ENCODE measurements at regions not wholly inside any gene's neighbourhood (a gene's known extent, or its start where the extent isn't known, plus 50 kb on each side); places are given as distances from the start of the nearest gene placed in this dataset.

DNA sequence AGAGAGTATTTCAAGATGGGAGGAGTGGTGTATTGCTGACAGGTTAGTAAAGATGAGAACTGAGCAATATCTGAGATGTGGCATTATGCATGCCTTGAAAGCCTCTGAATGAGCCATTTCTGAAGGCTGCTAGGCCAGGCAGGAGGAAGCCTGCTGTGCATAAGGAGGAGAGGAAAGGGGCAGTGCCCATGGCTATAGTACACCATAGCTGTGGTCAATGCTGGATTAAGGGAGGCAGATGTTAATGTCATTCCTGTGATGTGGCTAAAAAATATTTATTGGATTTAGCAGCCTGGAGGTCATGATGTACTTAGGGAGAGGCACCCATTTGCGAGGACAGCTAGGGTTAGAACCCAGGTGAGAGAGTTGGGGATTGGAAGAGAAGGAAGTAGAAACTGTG is 130.0 kb upstream of the LNX1 start:
- Histone ChIP-seq H3K36me3 (ENCODE audit: control insufficient read depth in 2 of 2, insufficient read depth in 2 of 2, low read length in 1 of 2) (no peaks in the 10 kb centered on the region), H3K27ac (ENCODE audit: low read depth in 2 of 2, low read length in 1 of 2) (no peak overlapping the region), H3K27me3 (ENCODE audit: control insufficient read depth in 1 of 2, insufficient read depth in 2 of 2, low read length in 2 of 2) (no peaks in the 10 kb centered on the region), H3K9me3 (ENCODE audit: control insufficient read depth in 2 of 2, insufficient read depth in 1 of 2, low read depth in 1 of 2, low read length in 1 of 2) (no peaks in the 10 kb centered on the region), H3K4me3 (ENCODE audit: low read depth in 1 of 2, low read length in 2 of 2) (no peak overlapping the region), H3K4me1 (ENCODE audit: control insufficient read depth in 2 of 2, insufficient read depth in 2 of 2, low read length in 1 of 2) (no peaks in the 10 kb centered on the region)
- WGBS, 2 donors: 87 to 88% methylated on average over 1 of the region's 1 CpG

DNA sequence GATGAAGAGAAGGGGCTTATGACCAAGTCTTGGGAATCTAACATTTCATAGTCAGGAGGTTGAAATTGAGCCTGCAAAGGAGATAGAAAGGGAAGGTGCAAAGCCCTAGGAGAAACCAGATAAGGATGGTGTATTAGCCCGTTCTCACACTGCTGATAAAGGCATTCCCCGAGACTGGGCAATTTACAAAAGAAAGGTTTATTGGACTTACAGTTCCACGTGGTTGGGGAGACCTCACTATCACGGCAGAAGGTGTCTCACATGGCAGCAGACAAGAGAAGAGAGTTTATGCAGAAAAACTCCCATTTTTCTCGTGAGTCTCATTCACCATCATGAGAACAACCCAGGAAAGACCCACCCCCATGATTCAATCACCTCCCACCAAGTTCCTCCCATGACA is 129.5 kb upstream of the LNX1 start:
- no peak overlapping the region for H3K4me3 ChIP-seq (ENCODE audit: low read depth in 1 of 2, low read length in 2 of 2)
- H3K27me3 ChIP-seq (ENCODE audit: control insufficient read depth in 1 of 2, insufficient read depth in 2 of 2, low read length in 2 of 2): no peaks in the 10 kb centered on the region
- WGBS, 2 donors: 79 to 80% methylated on average over 5 of the region's 5 CpGs
- H3K4me1 ChIP-seq (ENCODE audit: control insufficient read depth in 2 of 2, insufficient read depth in 2 of 2, low read length in 1 of 2): no peaks in the 10 kb centered on the region
- H3K36me3 ChIP-seq (ENCODE audit: control insufficient read depth in 2 of 2, insufficient read depth in 2 of 2, low read length in 1 of 2): no peaks in the 10 kb centered on the region
- H3K27ac ChIP-seq (ENCODE audit: low read depth in 2 of 2, low read length in 1 of 2): no peak overlapping the region
- no peaks in the 10 kb centered on the region for H3K9me3 ChIP-seq (ENCODE audit: control insufficient read depth in 2 of 2, insufficient read depth in 1 of 2, low read depth in 1 of 2, low read length in 1 of 2)

DNA sequence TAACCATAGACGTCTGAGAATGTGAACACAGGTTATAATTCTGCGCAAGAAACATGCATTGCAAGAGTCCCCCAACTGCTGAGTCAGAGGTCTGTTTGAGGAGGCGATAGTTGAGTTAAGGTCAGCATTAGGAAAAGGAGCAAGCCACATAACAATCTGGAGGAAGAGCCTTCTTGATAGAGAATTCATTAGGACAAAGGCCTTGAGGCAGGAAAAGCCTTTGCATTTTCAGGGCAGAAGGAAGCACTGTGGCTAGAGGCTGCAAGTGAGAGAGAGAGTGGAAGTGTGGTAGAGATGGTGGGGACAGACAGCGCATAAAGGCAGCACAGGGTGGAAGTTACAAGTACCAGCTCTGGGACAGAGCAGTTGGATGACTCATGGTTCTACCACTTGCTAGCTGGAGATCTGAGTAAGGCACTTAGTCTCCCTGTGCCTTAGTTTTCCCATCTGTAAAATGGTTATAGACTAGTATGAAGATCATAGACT is 125.8 kb upstream of the LNX1 start:
- H3K9me3 ChIP-seq (ENCODE audit: control insufficient read depth in 2 of 2, insufficient read depth in 1 of 2, low read depth in 1 of 2, low read length in 1 of 2): no peaks in the 10 kb centered on the region
- WGBS, 2 donors: 61 to 68% methylated on average over 4 of the region's 4 CpGs
- no peak overlapping the region for H3K27ac ChIP-seq (ENCODE audit: low read depth in 2 of 2, low read length in 1 of 2)
- H3K4me3 ChIP-seq (ENCODE audit: low read depth in 1 of 2, low read length in 2 of 2): no peak overlapping the region
- no peaks in the 10 kb centered on the region for H3K36me3 ChIP-seq (ENCODE audit: control insufficient read depth in 2 of 2, insufficient read depth in 2 of 2, low read length in 1 of 2)
- H3K4me1 ChIP-seq (ENCODE audit: control insufficient read depth in 2 of 2, insufficient read depth in 2 of 2, low read length in 1 of 2): no peaks in the 10 kb centered on the region
- no peaks in the 10 kb centered on the region for H3K27me3 ChIP-seq (ENCODE audit: control insufficient read depth in 1 of 2, insufficient read depth in 2 of 2, low read length in 2 of 2)

DNA sequence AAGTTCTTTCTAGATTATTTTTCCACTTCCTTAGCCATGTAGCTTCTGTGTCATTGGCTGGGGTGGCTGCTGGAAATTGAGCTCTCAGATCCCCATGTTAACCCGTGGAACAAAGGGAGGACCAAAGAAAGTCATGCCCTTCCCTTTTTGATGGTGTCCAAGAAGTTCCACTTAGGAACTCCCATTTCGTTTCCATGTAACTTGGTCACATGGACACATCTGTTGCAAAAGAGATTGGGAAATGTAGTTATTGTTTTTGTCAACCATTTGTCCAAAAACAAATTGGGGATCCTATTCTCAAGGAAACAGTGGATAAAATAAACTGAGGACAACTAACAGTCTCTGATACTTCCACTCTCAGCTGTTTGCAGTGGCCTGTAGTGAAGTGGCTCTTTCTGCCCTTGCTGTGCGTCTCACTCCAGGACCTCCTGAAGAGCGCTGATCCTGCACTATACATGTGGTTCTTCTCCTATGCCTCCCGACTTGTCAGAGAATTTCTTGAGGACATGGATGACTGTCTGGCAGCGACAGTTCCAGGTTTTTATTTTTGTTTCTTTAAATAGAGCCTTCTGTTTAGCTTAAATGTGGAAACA is 125.3 kb upstream of the LNX1 start:
- no peak overlapping the region for H3K4me3 ChIP-seq (ENCODE audit: low read depth in 1 of 2, low read length in 2 of 2)
- H3K9me3 ChIP-seq (ENCODE audit: control insufficient read depth in 2 of 2, insufficient read depth in 1 of 2, low read depth in 1 of 2, low read length in 1 of 2): no peaks in the 10 kb centered on the region
- no peaks in the 10 kb centered on the region for H3K36me3 ChIP-seq (ENCODE audit: control insufficient read depth in 2 of 2, insufficient read depth in 2 of 2, low read length in 1 of 2)
- 77 to 80% methylated on average over 6 of the region's 6 CpGs for WGBS, 2 donors
- H3K27me3 ChIP-seq (ENCODE audit: control insufficient read depth in 1 of 2, insufficient read depth in 2 of 2, low read length in 2 of 2): no peaks in the 10 kb centered on the region
- H3K27ac ChIP-seq (ENCODE audit: low read depth in 2 of 2, low read length in 1 of 2): no peak overlapping the region
- H3K4me1 ChIP-seq (ENCODE audit: control insufficient read depth in 2 of 2, insufficient read depth in 2 of 2, low read length in 1 of 2): no peaks in the 10 kb centered on the region

DNA sequence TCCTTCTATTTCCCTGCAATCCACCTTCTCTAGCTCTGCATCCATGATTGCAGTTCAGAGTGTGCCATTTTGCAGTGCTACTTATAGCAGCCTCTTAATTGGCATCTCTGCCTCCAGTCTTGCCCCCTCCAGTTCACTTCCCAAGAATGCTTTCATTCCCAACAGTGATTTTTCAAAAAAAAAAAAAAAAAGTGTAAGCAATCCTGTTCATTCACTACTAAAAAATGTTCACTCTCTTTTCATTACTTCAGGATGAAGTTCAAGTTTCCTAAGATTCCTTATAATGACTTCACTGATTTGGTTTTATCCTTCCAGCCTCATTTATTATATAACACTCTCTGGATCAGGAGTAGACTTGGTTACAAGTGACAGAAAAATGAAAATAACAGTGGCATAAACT is 124.7 kb upstream of the LNX1 start:
- Histone ChIP-seq H3K27ac (ENCODE audit: low read depth in 2 of 2, low read length in 1 of 2) (no peak overlapping the region), H3K36me3 (ENCODE audit: control insufficient read depth in 2 of 2, insufficient read depth in 2 of 2, low read length in 1 of 2) (no peaks in the 10 kb centered on the region), H3K27me3 (ENCODE audit: control insufficient read depth in 1 of 2, insufficient read depth in 2 of 2, low read length in 2 of 2) (no peaks in the 10 kb centered on the region), H3K4me1 (ENCODE audit: control insufficient read depth in 2 of 2, insufficient read depth in 2 of 2, low read length in 1 of 2) (no peaks in the 10 kb centered on the region), H3K4me3 (ENCODE audit: low read depth in 1 of 2, low read length in 2 of 2) (no peak overlapping the region), H3K9me3 (ENCODE audit: control insufficient read depth in 2 of 2, insufficient read depth in 1 of 2, low read depth in 1 of 2, low read length in 1 of 2) (no peaks in the 10 kb centered on the region)

DNA sequence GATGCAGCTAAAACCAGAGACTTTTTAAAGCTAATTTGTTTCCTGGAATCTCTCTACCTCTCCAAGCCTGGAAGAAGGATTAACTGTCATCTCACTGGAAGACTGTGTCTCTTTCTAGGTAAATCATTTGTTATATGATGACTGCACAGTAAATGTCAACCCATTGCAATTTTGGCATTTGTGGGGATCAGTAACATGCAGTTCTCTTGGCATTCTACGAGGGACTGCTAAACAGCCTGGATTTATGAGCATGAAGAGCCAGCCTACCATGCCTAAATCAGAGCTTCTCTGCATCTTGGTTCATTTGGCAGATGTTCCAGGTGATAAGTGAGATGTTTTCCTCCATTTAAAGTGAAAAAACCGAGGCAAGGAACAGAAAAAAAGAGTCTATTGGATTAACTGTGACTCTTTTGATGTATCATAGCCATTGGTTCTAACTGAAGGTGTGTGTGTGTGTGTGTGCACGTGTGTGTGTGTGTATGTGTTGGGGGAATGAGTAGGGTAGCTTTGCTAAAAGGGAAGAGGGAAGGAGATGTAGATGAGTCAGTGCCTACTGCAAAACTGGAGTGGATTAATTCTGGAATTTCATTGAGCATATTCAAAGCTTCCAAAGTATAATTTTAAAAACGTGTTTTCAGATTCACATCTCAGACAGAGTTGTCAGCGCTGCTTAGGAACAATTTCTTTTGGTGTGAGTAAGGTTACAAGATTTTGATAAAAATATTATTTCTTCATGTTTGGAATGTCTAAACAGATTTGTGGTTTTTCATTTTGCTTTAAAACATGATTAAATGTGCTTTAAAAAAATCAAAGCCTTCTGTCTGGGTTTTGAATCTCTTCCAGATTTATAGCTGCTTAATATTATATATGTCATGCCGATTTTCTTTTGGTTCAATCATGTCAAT is 123.2 kb upstream of the LNX1 start:
- Histone ChIP-seq H3K9me3 (ENCODE audit: control insufficient read depth in 2 of 2, insufficient read depth in 1 of 2, low read depth in 1 of 2, low read length in 1 of 2) (no peaks in the 10 kb centered on the region), H3K4me1 (ENCODE audit: control insufficient read depth in 2 of 2, insufficient read depth in 2 of 2, low read length in 1 of 2) (no peaks in the 10 kb centered on the region), H3K4me3 (ENCODE audit: low read depth in 1 of 2, low read length in 2 of 2) (no peak overlapping the region), H3K36me3 (ENCODE audit: control insufficient read depth in 2 of 2, insufficient read depth in 2 of 2, low read length in 1 of 2) (no peaks in the 10 kb centered on the region), H3K27me3 (ENCODE audit: control insufficient read depth in 1 of 2, insufficient read depth in 2 of 2, low read length in 2 of 2) (no peaks in the 10 kb centered on the region), H3K27ac (ENCODE audit: low read depth in 2 of 2, low read length in 1 of 2) (no peak overlapping the region)
- 56 to 66% methylated on average over 6 of the region's 6 CpGs for WGBS, 2 donors

DNA sequence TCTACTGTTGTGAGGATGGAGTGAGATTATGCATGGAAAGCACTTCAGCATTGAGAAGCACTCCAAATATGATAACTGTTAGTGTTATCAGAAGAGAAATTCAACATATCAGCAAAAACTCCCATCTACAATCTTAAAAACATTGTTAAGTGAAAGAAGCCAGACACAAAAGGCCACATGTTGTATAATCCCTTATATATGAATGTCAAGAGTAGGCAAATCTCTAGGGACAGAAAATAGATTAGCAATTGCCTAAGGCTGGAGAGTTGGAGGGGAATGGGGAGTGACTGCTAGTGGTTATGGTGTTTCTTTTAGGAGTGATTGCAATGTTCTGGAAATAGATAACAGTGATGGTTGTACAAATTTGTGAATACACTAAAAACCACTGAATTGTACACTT is 122.5 kb upstream of the LNX1 start:
- H3K27me3 ChIP-seq (ENCODE audit: control insufficient read depth in 1 of 2, insufficient read depth in 2 of 2, low read length in 2 of 2): no peaks in the 10 kb centered on the region
- no peaks in the 10 kb centered on the region for H3K9me3 ChIP-seq (ENCODE audit: control insufficient read depth in 2 of 2, insufficient read depth in 1 of 2, low read depth in 1 of 2, low read length in 1 of 2)
- no peak overlapping the region for H3K27ac ChIP-seq (ENCODE audit: low read depth in 2 of 2, low read length in 1 of 2)
- no peaks in the 10 kb centered on the region for H3K4me1 ChIP-seq (ENCODE audit: control insufficient read depth in 2 of 2, insufficient read depth in 2 of 2, low read length in 1 of 2)
- no peak overlapping the region for H3K4me3 ChIP-seq (ENCODE audit: low read depth in 1 of 2, low read length in 2 of 2)
- H3K36me3 ChIP-seq (ENCODE audit: control insufficient read depth in 2 of 2, insufficient read depth in 2 of 2, low read length in 1 of 2): no peaks in the 10 kb centered on the region

DNA sequence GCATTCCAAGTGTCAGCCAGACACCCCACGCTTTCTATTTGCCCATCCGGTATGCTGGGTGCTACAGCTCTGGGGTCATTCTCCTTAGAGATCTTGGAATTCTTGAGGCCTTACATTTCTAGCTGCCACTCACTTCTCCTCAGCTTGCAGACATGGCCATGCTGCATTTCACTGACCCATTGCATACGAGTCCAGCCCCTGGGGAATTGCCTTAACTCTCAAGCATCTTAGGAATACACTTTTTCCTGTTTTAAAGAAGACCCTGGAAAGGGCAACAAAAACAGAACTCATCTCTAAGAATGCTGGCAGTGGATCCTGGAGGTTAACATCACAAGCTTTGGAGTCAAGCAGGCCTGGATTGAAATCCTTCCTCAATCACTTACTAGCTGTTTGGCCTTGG is 122.0 kb upstream of the LNX1 start:
- H3K9me3 ChIP-seq (ENCODE audit: control insufficient read depth in 2 of 2, insufficient read depth in 1 of 2, low read depth in 1 of 2, low read length in 1 of 2): no peaks in the 10 kb centered on the region
- H3K4me1 ChIP-seq (ENCODE audit: control insufficient read depth in 2 of 2, insufficient read depth in 2 of 2, low read length in 1 of 2): no peaks in the 10 kb centered on the region
- WGBS, 2 donors: 67 to 87% methylated on average over 3 of the region's 3 CpGs
- H3K36me3 ChIP-seq (ENCODE audit: control insufficient read depth in 2 of 2, insufficient read depth in 2 of 2, low read length in 1 of 2): no peaks in the 10 kb centered on the region
- no peak overlapping the region for H3K4me3 ChIP-seq (ENCODE audit: low read depth in 1 of 2, low read length in 2 of 2)
- no peaks in the 10 kb centered on the region for H3K27me3 ChIP-seq (ENCODE audit: control insufficient read depth in 1 of 2, insufficient read depth in 2 of 2, low read length in 2 of 2)
- no peak overlapping the region for H3K27ac ChIP-seq (ENCODE audit: low read depth in 2 of 2, low read length in 1 of 2)

DNA sequence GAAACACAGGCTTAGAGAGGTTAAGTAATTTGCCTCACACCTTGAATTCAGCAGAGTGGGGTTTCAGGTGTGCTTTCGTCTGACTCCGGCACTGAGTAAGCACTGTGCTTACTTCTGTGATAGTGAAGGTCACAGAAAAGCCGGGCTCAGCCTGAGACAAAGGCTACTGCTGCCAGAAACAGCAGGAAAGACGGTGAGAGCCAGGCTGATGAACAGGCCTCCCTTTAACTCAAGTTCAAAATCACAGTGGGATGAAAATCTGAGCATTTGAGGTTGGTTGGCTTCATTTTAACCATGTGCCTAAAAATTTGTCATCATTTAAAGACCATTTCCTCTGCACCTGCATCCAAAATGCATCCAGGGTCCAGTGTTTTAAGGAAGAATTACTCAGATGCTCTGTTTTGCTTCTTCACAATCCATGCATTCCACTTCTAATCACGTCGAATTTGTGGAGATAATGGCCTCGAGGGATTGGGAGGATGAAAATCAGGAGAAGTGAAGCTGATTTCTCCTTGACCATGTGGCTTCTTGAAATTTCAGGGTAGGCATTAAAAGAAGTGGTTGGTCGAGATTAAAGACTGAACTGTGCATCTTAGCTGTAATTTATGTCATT is 121.2 kb upstream of the LNX1 start:
- H3K4me3 ChIP-seq (ENCODE audit: low read depth in 1 of 2, low read length in 2 of 2): no peak overlapping the region
- H3K36me3 ChIP-seq (ENCODE audit: control insufficient read depth in 2 of 2, insufficient read depth in 2 of 2, low read length in 1 of 2): no peaks in the 10 kb centered on the region
- no peaks in the 10 kb centered on the region for H3K27me3 ChIP-seq (ENCODE audit: control insufficient read depth in 1 of 2, insufficient read depth in 2 of 2, low read length in 2 of 2)
- 65 to 69% methylated on average over 8 of the region's 8 CpGs for WGBS, 2 donors
- H3K27ac ChIP-seq (ENCODE audit: low read depth in 2 of 2, low read length in 1 of 2): no peak overlapping the region
- H3K4me1 ChIP-seq (ENCODE audit: control insufficient read depth in 2 of 2, insufficient read depth in 2 of 2, low read length in 1 of 2): no peaks in the 10 kb centered on the region
- no peaks in the 10 kb centered on the region for H3K9me3 ChIP-seq (ENCODE audit: control insufficient read depth in 2 of 2, insufficient read depth in 1 of 2, low read depth in 1 of 2, low read length in 1 of 2)
